Pulmonary artery endothelial cell (primary cell): ENCODE measurements at regions not wholly inside any gene's neighbourhood (a gene's known extent, or its start where the extent isn't known, plus 50 kb on each side); places are given as distances from the start of the nearest gene placed in this dataset.
"Not testable (repeated sequence)": the region's sequence is repeated elsewhere in the genome, so short reads cannot be mapped to it uniquely, and the experiment has no call there.

Experiments
- DNase-seq: peaks from one replicate; pipeline ENCODE4 v3.0.0-alpha.2; 2011; ENCODE audit warnings: low read depth, low spot score

- DNase-seq, result not testable (repeated sequence)
These were observed 240.3 kb downstream of the CWH43 start for GRCh38 chr4:49226216-49226866.

- DNase-seq, result not testable (repeated sequence)
These were observed 241.9 kb downstream of the CWH43 start for GRCh38 chr4:49227941-49228340.

- not testable (repeated sequence) for DNase-seq
These were observed 243.2 kb downstream of the CWH43 start for GRCh38 chr4:49229243-49229642.

GRCh38 chr4:49229713-49230112, 243.6 kb downstream of the CWH43 start:
- DNase-seq, result not testable (repeated sequence)

GRCh38 chr4:49233346-49233745, 247.3 kb downstream of the CWH43 start:
- DNase-seq, result not testable (repeated sequence)

GRCh38 chr4:49233749-49234148, 247.7 kb downstream of the CWH43 start:
- DNase-seq, result not testable (repeated sequence)

GRCh38 chr4:49234382-49234781, 248.3 kb downstream of the CWH43 start:
- DNase-seq, result not testable (repeated sequence)

GRCh38 chr4:49235413-49236160, 249.5 kb downstream of the CWH43 start:
- not testable (repeated sequence) for DNase-seq

- DNase-seq, result not testable (repeated sequence)
These were observed 250.4 kb downstream of the CWH43 start for GRCh38 chr4:49236474-49236873.

GRCh38 chr4:49241295-49241694, 255.2 kb downstream of the CWH43 start:
- DNase-seq, result not testable (repeated sequence)

- DNase-seq, result not testable (repeated sequence)
These were observed 276.7 kb downstream of the CWH43 start for GRCh38 chr4:49262786-49263185.

- DNase-seq, result not testable (repeated sequence)
These were observed 284.4 kb downstream of the CWH43 start for GRCh38 chr4:49270435-49270834.

GRCh38 chr4:49270912-49271311, 284.8 kb downstream of the CWH43 start:
- not testable (repeated sequence) for DNase-seq

GRCh38 chr4:49285905-49286304, 299.8 kb downstream of the CWH43 start:
- not testable (repeated sequence) for DNase-seq

- not testable (repeated sequence) for DNase-seq
These were observed 301.1 kb downstream of the CWH43 start for GRCh38 chr4:49286926-49287745.

GRCh38 chr4:49287893-49288292, 301.8 kb downstream of the CWH43 start:
- not testable (repeated sequence) for DNase-seq

GRCh38 chr4:49288796-49289195, 302.7 kb downstream of the CWH43 start:
- DNase-seq, result not testable (repeated sequence)

- not testable (repeated sequence) for DNase-seq
These were observed 328.7 kb downstream of the CWH43 start for GRCh38 chr4:49314815-49315214.

- not testable (repeated sequence) for DNase-seq
These were observed 334.8 kb downstream of the CWH43 start for GRCh38 chr4:49320725-49321410.

- DNase-seq, result not testable (repeated sequence)
These were observed 335.6 kb downstream of the CWH43 start for GRCh38 chr4:49321511-49322300.
